Right kidney (tissue), 1 donor: ENCODE measurements at regions not wholly inside any gene's neighbourhood (a gene's known extent, or its start where the extent isn't known, plus 50 kb on each side); places are given as distances from the start of the nearest gene placed in this dataset.

Experiments used
- DNase-seq: peaks from one replicate; pipeline ENCODE4 v3.0.0-alpha.2; 2016

- no peak for DNase-seq
Measured at GRCh38 chr17:34825102-34825501, 136.2 kb downstream of the CCT6B start.

- no peak for DNase-seq
Measured at GRCh38 chr17:34823023-34823422, 138.2 kb downstream of the CCT6B start.

DNA sequence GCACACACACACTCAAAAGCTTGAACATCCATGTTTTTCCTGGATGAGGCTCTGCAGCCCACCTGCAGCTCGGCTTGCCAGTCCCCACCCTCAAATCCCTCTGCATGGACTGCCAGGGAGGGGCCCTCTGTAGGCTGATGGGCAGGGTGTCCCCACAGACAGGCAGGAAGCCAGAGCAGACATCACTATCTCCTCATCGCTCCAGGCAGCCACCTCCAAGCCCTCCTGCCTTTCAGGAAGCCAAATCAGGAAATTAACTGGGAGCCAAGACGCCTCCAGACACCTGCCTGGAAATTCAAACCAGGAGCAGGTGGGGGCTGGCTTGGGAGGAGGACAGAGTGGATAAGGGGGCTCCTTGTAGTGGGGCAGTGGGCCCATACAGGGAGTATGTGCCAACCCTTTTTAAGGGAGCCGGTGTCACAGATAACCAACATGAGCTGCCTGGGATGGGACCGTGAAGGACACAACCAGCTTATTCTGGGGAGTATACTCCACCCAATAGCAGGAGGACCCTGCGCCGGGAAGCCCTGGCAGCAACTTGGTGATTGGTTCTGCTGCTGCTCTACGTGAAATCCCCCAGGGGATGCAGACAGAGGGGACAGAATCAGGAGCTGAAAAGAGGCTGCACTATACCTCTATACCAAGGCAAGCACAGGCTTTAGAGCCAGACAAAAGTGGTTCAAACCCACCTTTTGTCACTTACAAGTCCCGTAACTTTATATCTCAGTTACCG lies 139.1 kb downstream of the CCT6B start:
- DNase-seq, result no peak

DNA sequence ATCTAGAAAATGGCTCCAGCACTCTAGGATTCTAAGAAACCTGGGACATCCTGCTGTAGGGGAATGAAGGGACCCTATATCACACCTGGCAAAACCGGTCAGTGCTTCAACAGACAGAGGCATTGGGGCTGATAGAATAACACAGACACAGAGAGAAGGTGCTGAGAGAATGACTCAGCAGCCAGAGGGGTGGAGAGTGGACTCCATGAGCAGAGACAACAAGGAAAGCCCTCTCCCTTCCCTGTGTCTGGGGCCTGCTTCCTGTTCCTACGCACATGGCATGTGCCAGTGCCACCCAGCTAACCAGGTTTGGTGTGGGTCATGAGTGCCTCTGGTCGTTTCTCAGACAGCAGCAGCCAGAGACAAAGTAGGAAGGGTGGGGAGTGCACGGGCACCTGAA lies 140.3 kb downstream of the CCT6B start:
- DNase-seq, result no peak

DNA sequence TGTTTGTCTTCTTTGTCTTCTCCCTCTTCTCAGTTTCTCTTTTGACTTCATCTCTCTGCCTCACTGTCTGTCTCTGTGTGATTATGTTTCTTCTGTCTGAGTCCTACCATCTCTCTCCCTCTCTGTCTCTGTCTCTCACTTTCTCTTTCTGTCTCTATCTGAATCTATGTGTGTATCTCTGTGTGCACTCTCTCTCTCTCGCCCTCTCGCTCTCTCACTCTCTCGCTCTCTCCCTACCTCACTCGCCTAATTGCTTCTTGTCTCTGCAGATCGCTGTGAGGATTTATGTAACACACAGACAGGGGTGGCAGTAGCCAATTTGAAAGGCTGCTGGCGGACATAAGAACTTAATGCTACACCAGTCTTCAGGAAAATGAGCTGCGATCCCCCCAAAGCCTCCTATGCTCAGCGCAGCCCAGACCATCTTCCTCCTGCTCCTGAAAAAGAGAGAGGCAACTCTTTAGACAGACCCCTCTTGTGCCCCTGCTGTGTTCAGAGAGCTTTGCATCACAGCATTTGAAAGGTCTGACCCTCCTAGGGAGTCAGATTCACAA lies 140.9 kb downstream of the CCT6B start:
- DNase-seq, result no peak

DNA sequence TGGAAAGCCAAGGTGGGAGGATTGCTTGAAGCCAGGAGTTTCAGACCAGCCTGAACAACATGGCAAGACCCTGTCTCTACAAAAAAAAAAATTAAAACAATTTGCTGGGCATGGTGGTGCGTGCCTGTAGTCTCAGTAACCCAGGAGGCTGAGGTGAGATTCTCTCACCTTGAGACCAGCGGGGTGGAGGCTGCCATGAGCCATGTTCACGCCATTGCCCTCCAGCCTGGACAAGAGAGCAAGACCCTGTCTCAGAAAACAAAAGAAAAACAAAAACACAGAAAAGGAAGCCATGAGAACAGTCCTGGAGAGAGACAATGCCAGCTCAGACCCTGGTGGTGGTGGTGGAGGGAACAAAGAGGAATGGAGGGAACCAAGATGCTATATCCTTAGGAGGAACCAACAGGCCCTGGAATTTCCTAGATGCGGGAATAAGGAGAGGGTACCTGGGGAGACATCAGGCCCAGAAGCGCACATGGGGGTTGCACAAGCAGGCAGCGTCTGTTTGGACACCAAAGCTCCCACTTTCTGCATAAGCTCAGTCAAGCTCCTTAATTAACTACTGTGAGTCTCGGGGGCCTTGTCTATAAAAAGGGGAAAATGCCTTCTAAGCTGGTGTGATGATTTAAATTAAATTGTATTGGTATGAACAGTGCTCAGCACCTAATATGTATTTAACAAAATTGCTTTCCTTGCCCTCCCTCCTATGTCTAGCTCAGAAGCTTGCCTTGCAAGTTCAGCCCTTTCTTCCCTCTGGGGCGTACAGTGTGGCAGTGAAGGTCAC lies 143.8 kb downstream of the CCT6B start:
- no peak for DNase-seq

DNA sequence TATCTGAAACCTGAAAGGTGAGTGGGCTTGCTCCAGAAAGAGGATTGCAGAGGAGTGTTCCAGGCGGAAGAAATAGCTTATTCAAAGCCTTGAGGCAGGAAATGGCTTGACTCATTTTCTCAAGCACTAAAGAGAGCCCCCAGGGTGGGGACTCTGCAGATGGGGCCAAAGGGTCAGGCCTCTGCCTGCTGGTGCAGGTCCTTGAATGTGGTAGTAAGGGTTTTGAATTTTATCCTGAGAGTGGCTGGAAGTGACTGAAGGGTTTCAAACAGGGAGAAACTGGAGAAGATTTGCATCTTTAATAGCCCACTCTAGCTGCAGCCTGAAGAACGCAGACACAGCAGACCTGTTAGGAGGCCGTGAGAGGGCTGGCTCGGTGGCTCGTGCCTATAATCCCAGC lies 144.4 kb downstream of the CCT6B start:
- DNase-seq, result no peak

GRCh38 chr17:34813290-34813689 lies 148.0 kb downstream of the CCT6B start:
- DNase-seq, result no peak

DNA sequence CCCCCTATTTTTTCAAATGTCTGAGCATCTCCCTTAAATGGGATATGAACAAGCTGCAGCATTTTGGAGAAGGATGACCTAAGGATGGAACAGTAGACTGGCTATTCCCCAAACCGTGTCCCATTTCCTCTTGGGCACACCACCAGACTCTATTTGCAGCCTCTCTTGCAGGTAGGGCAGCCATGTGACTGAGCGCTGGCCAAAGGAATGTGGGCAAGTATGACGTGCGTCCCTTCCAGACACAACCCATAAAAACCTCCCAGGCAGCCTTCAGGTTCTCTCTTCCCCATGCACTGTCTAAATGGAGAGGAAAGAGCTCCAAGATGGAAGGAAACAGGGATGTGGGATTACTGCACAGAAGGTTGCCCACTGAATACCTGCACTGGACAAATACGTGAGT lies 149.7 kb downstream of the CCT6B start:
- DNase-seq, result no peak

DNA sequence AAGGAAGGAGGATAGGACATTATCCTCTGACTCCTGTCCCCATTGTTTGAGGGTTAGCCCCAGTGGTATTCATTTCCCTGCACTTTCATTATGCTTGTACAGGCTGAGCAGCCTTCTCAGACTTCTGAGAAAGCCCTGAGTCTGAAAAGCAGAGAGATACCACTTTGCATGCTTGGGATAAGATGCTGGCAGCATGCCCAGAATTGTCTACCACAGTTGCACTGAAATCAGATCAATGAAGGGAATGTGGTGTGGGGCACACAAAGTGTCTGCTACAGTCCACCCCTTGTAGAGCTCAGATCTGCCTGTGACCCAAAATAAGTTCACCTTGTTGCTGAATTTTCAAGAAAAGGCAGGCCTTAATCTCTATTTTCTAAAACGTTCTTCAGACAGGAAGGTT lies 160.6 kb downstream of the CCT6B start:
- no peak for DNase-seq

DNA sequence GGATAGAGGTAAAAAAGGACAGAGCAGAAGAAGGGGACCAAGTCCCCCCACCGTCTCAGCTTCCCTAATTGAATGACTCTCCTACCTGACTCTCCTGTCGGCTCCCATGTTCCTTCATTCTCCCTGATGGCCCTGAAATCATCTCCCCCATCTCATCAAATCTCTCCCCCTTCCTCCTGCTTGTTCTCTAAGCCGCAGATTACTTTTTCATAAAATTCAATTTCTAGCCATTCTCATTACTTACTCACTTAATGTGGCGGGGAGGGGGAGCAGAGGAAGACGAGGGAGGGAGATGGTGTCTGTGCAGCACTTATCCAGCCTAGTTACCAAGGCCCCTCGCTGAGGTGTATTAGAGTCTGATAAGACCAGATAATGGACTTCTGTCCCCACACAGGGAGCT lies 161.5 kb downstream of the CCT6B start:
- DNase-seq, result no peak

GRCh38 chr17:34798581-34798980 lies 162.7 kb downstream of the CCT6B start:
- DNase-seq, result no peak

- DNase-seq, result peak; percentile 44
Measured at GRCh38 chr17:34797720-34798119, 163.5 kb downstream of the CCT6B start.

- no peak for DNase-seq
Measured at GRCh38 chr17:34793231-34793908, 167.9 kb downstream of the CCT6B start.

DNA sequence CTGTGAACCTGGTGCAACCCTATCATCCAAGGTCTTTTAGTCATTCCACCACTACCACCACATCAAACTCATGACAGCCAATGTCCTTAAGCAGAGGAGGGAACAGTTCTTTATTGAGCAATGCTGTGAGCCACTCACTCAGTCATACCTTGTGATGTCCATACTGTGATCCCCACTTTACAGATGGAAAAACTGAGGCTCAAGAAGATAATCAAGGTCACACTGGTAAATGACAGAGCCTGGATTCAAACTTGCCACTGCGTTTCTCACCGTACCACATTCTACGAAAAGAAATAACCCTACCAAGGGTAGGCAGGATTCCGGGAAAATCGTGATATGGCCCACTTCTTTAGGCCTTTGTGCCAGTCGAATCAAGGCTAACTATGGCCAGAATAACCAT lies 172.6 kb downstream of the CCT6B start:
- no peak for DNase-seq

DNA sequence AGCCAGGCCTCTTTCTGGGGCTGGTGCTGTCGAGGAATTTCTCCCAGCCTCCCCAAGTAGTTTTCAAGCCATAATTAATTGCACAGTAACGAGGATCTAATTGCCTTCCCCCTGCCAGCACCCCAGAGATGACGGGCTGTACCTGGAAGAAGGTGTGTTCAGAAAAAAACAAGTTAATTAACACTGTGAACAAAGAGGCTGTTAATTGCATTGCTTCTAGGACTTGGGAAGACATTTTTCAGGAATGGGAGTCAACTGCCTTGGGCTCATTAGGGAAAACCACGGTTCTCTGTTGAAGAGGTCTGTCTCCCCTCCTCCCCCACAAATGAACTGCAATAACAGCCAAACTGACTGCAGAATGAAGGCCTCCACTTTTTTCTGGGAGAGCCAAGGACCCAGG lies 176.7 kb downstream of the CCT6B start:
- DNase-seq, result no peak

DNA sequence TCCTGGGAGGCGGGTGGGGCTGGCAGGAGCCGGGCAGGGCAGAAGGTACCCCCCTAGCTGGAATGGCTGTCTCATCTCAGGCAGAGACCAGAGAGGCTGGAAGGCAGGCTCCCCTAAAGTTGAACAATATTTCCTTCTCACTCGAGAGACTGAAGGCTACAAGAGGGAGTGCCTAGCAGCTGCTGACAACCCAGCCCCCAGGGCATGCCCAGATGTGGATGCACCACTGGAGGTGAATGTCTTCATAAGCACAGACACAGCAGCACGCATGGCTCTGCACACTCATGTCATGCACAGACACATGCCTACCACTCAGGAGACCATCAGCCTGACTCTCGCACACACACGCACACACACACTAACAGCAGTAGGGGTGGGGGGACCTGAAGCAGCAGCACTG lies 179.0 kb downstream of the CCT6B start:
- DNase-seq, result no peak

GRCh38 chr17:34781571-34782108 lies 179.6 kb downstream of the CCT6B start:
- DNase-seq, result no peak

GRCh38 chr17:34781071-34781470 lies 180.2 kb downstream of the CCT6B start:
- DNase-seq, result no peak

GRCh38 chr17:34780438-34780837 lies 180.8 kb downstream of the CCT6B start:
- no peak for DNase-seq

- no peak for DNase-seq
Measured at GRCh38 chr17:34776456-34777443, 184.5 kb downstream of the CCT6B start.

DNA sequence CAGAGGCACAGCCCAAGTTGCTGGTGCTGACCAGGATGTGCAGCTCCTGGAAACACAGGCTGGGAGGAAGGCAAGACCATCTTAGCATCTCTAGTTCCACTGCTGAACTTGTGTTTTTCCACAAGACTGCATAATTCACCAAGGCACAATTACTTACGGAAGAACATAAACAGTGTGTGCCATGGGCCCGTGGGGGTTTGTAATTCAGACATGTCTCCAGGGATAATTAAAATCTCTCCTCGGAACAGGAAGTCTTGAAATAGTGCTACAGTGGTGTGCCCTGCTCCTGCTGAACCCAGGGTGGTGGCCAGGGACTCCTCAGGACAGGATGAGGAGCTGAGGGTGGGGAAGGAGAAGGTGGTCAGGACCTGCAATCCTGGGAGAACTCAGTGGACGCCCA lies 188.2 kb downstream of the CCT6B start:
- no peak for DNase-seq
